ENCODE measurements at regions not wholly inside any gene's neighbourhood (a gene's known extent, or its start where the extent isn't known, plus 50 kb on each side); places are given as distances from the start of the nearest gene placed in this dataset.
"Not testable (repeated sequence)": the region's sequence is repeated elsewhere in the genome, so short reads cannot be mapped to it uniquely, and the experiment has no call there.

DNA sequence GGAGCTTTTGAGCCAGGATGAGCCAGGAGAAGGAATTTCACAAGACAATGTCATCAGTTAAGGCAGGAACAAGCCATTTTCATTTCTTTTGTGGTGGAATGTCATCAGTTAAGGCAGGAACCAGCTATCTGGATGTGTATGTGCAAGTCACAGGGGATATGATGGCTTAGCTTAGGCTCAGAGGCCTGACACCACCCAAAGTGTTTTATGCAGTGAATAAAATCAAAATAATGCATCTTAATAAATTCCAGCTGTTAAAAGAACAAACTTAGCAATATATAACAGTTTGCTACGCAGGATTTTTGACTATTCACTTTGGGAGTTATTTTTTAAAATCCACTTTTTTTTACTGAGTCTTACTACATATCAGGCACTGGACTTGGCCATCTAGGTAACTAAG lies 62.7 kb upstream of the APP start:
- not testable (repeated sequence) for DNase-seq; H4K8ac ChIP-seq (ENCODE audit: low read depth, low read length); H4K12ac ChIP-seq (ENCODE audit: low read depth, low read length); H3K14ac ChIP-seq (ENCODE audit: low read length); H3K79me1 ChIP-seq (ENCODE audit: low read length); H3K36me3 ChIP-seq (ENCODE audit: control insufficient read depth in 1 of 2, insufficient read depth in 2 of 2, low read length in 2 of 2); H3K23ac ChIP-seq (ENCODE audit: low read length); H3K4me1 ChIP-seq (ENCODE audit: control insufficient read depth in 1 of 2, insufficient read depth in 2 of 2, low read length in 2 of 2); H3K27ac ChIP-seq (ENCODE audit: low read depth, low read length); H2BK12ac ChIP-seq (ENCODE audit: low read length); H4K91ac ChIP-seq (ENCODE audit: low read depth, low read length); H2AK5ac ChIP-seq (ENCODE audit: low read length); H3K4me3 ChIP-seq (ENCODE audit: low read depth, low read length); H3K4ac ChIP-seq (ENCODE audit: low read depth, low read length); H3K18ac ChIP-seq (ENCODE audit: low read length); H3K9ac ChIP-seq (ENCODE audit: low read length); H3K9me3 ChIP-seq (ENCODE audit: insufficient read depth, low read depth, low read length); H3K27me3 ChIP-seq (ENCODE audit: insufficient read depth, low read length); H3K4me2 ChIP-seq (ENCODE audit: low read length); H2BK120ac ChIP-seq (ENCODE audit: insufficient read depth, low read length, poor library complexity); H3K79me2 ChIP-seq (ENCODE audit: control insufficient read depth, insufficient read depth, low read length, poor library complexity); H2BK5ac ChIP-seq (ENCODE audit: low read depth, low read length, poor library complexity); H2AFZ ChIP-seq (ENCODE audit: insufficient read depth, low read length, poor library complexity)
- WGBS (ENCODE audit: extremely low coverage, insufficient coverage, insufficient read length): no CpG with 5 or more reads among the region's 1 CpG

- H3K4me1 ChIP-seq (ENCODE audit: control insufficient read depth in 1 of 2, insufficient read depth in 2 of 2, low read length in 2 of 2); H2BK5ac ChIP-seq (ENCODE audit: low read depth, low read length, poor library complexity): not testable (repeated sequence)
- 100% methylated on average over 1 of the region's 8 CpGs for WGBS (ENCODE audit: extremely low coverage, insufficient coverage, insufficient read length)
These were observed 61.9 kb upstream of the APP start for GRCh38 chr21:26232491-26232890.

DNA sequence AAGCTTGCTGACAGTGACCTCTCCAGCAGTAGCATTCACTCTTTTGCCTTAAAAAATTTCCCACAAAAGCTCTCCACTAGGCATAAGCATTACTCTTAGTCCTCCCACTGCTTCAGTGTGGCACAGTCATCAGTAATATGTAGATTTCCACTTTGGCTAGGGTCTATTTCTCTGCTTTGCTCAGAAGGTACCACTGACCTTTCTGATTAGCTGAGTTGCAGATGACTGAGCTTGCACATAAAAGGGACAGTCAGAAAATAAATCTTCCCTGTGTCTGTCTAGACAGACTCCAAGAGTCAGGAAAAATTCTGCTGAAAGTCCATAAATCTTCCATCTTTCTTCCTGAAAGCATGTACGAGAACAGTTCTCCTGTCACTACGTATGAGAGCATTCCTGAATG lies 56.6 kb upstream of the APP start:
- Histone ChIP-seq H3K4me1 (ENCODE audit: control insufficient read depth in 1 of 2, insufficient read depth in 2 of 2, low read length in 2 of 2) (no peaks in the 10 kb centered on the region), H3K23ac (ENCODE audit: low read length) (no peak overlapping the region), H2BK120ac (ENCODE audit: insufficient read depth, low read length, poor library complexity) (no peak overlapping the region), H3K9ac (ENCODE audit: low read length) (no peak overlapping the region), H3K4ac (ENCODE audit: low read depth, low read length) (no peak overlapping the region), H3K4me3 (ENCODE audit: low read depth, low read length) (no peak overlapping the region), H3K18ac (ENCODE audit: low read length) (no peak overlapping the region), H3K14ac (ENCODE audit: low read length) (no peak overlapping the region), H3K36me3 (ENCODE audit: control insufficient read depth in 1 of 2, insufficient read depth in 2 of 2, low read length in 2 of 2) (no peaks in the 10 kb centered on the region), H4K91ac (ENCODE audit: low read depth, low read length) (no peak overlapping the region), H3K79me2 (ENCODE audit: control insufficient read depth, insufficient read depth, low read length, poor library complexity) (no peaks in the 10 kb centered on the region), H2BK12ac (ENCODE audit: low read length) (no peak overlapping the region), H3K79me1 (ENCODE audit: low read length) (no peaks in the 10 kb centered on the region), H3K9me3 (ENCODE audit: insufficient read depth, low read depth, low read length) (no peaks in the 10 kb centered on the region), H2BK5ac (ENCODE audit: low read depth, low read length, poor library complexity) (no peak overlapping the region), H4K12ac (ENCODE audit: low read depth, low read length) (no peak overlapping the region), H2AK5ac (ENCODE audit: low read length) (no peak overlapping the region), H3K4me2 (ENCODE audit: low read length) (no peak overlapping the region), H2AFZ (ENCODE audit: insufficient read depth, low read length, poor library complexity) (no peak overlapping the region), H4K8ac (ENCODE audit: low read depth, low read length) (no peak overlapping the region), H3K27ac (ENCODE audit: low read depth, low read length) (no peak overlapping the region), H3K27me3 (ENCODE audit: insufficient read depth, low read length) (no peaks in the 10 kb centered on the region)
- no CpG with 5 or more reads among the region's 2 CpGs for WGBS (ENCODE audit: extremely low coverage, insufficient coverage, insufficient read length)
- no peak for DNase-seq

More at GRCh38 chr21:26232491-26232890, 61.9 kb upstream of the APP start:
- H3K14ac ChIP-seq (ENCODE audit: low read length); H2BK120ac ChIP-seq (ENCODE audit: insufficient read depth, low read length, poor library complexity); H3K18ac ChIP-seq (ENCODE audit: low read length); H3K79me1 ChIP-seq (ENCODE audit: low read length); H3K79me2 ChIP-seq (ENCODE audit: control insufficient read depth, insufficient read depth, low read length, poor library complexity); H2AFZ ChIP-seq (ENCODE audit: insufficient read depth, low read length, poor library complexity); DNase-seq; H3K9ac ChIP-seq (ENCODE audit: low read length); H3K4me2 ChIP-seq (ENCODE audit: low read length); H3K23ac ChIP-seq (ENCODE audit: low read length); H3K27me3 ChIP-seq (ENCODE audit: insufficient read depth, low read length); H2AK5ac ChIP-seq (ENCODE audit: low read length); H3K9me3 ChIP-seq (ENCODE audit: insufficient read depth, low read depth, low read length); H3K36me3 ChIP-seq (ENCODE audit: control insufficient read depth in 1 of 2, insufficient read depth in 2 of 2, low read length in 2 of 2); H4K91ac ChIP-seq (ENCODE audit: low read depth, low read length); H3K27ac ChIP-seq (ENCODE audit: low read depth, low read length); H4K12ac ChIP-seq (ENCODE audit: low read depth, low read length); H4K8ac ChIP-seq (ENCODE audit: low read depth, low read length); H3K4me3 ChIP-seq (ENCODE audit: low read depth, low read length); H2BK12ac ChIP-seq (ENCODE audit: low read length); H3K4ac ChIP-seq (ENCODE audit: low read depth, low read length): not testable (repeated sequence)

DNA sequence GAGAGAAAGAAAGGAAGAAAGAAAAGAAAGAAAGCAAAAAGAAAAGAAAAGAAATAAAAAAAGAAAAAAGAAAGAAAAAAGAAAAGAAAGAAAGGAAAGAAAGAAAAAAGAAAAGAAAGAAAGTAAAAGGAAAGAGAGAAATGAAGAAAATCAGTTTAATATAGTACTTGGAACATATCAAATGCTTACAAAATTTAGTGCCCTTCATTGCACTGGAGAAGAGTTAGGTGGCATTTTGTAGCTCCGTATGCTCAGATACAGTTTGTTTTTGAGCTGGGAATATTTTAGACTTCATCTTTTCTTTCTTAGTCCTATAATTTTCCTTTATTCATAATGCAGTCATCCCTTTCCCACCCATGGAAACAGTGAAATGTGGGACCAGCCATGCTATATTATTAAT lies 56.2 kb upstream of the APP start:
- Histone ChIP-seq H3K27me3 (ENCODE audit: insufficient read depth, low read length) (no peaks in the 10 kb centered on the region), H4K8ac (ENCODE audit: low read depth, low read length) (no peak overlapping the region), H4K12ac (ENCODE audit: low read depth, low read length) (no peak overlapping the region), H3K9me3 (ENCODE audit: insufficient read depth, low read depth, low read length) (no peaks in the 10 kb centered on the region), H3K4me3 (ENCODE audit: low read depth, low read length) (no peak overlapping the region), H3K18ac (ENCODE audit: low read length) (no peak overlapping the region), H3K79me1 (ENCODE audit: low read length) (no peaks in the 10 kb centered on the region), H3K4me2 (ENCODE audit: low read length) (no peak overlapping the region), H3K79me2 (ENCODE audit: control insufficient read depth, insufficient read depth, low read length, poor library complexity) (no peaks in the 10 kb centered on the region), H3K23ac (ENCODE audit: low read length) (no peak overlapping the region), H3K27ac (ENCODE audit: low read depth, low read length) (no peak overlapping the region), H2AK5ac (ENCODE audit: low read length) (no peak overlapping the region), H3K14ac (ENCODE audit: low read length) (no peak overlapping the region), H3K9ac (ENCODE audit: low read length) (no peak overlapping the region), H3K36me3 (ENCODE audit: control insufficient read depth in 1 of 2, insufficient read depth in 2 of 2, low read length in 2 of 2) (no peaks in the 10 kb centered on the region), H3K4me1 (ENCODE audit: control insufficient read depth in 1 of 2, insufficient read depth in 2 of 2, low read length in 2 of 2) (no peaks in the 10 kb centered on the region), H2BK120ac (ENCODE audit: insufficient read depth, low read length, poor library complexity) (no peak overlapping the region), H3K4ac (ENCODE audit: low read depth, low read length) (no peak overlapping the region), H2AFZ (ENCODE audit: insufficient read depth, low read length, poor library complexity) (no peak overlapping the region), H2BK12ac (ENCODE audit: low read length) (no peak overlapping the region), H4K91ac (ENCODE audit: low read depth, low read length) (no peak overlapping the region), H2BK5ac (ENCODE audit: low read depth, low read length, poor library complexity) (no peak overlapping the region)
- DNase-seq: no peak
- no CpG with 5 or more reads among the region's 1 CpG for WGBS (ENCODE audit: extremely low coverage, insufficient coverage, insufficient read length)

Measured in trophoblast cell (in vitro differentiated cells and primary cell).